ENCODE measurements at regions not wholly inside any gene's neighbourhood (a gene's known extent, or its start where the extent isn't known, plus 50 kb on each side); places are given as distances from the start of the nearest gene placed in this dataset.

GRCh38 chr3:8255725-8256124 is 245.9 kb upstream of the LMCD1 start:
- no peak for DNase-seq (ENCODE audit: low read depth)

- no peak for DNase-seq (ENCODE audit: low read depth)
Observed at GRCh38 chr3:8256441-8257071, 245.1 kb upstream of the LMCD1 start.

- no peak for DNase-seq (ENCODE audit: low read depth)
Observed at GRCh38 chr3:8261018-8261417, 240.6 kb upstream of the LMCD1 start.

- DNase-seq (ENCODE audit: low read depth) = no peak
Observed at GRCh38 chr3:8266730-8267131, 234.9 kb upstream of the LMCD1 start.

- no peak for DNase-seq (ENCODE audit: low read depth)
Observed at GRCh38 chr3:8273479-8273878, 228.1 kb upstream of the LMCD1 start.

- DNase-seq (ENCODE audit: low read depth) = no peak
Observed at GRCh38 chr3:8276056-8276455, 225.6 kb upstream of the LMCD1 start.

GRCh38 chr3:8276506-8276905 is 225.1 kb upstream of the LMCD1 start:
- DNase-seq (ENCODE audit: low read depth) = no peak

- no peak for DNase-seq (ENCODE audit: low read depth)
Observed at GRCh38 chr3:8278448-8278847, 223.2 kb upstream of the LMCD1 start.

- no peak for DNase-seq (ENCODE audit: low read depth)
Observed at GRCh38 chr3:8279476-8279875, 222.1 kb upstream of the LMCD1 start.

- no peak for DNase-seq (ENCODE audit: low read depth)
Observed at GRCh38 chr3:8279886-8280550, 221.6 kb upstream of the LMCD1 start.

- no peak for DNase-seq (ENCODE audit: low read depth)
Observed at GRCh38 chr3:8282541-8283165, 219.0 kb upstream of the LMCD1 start.

GRCh38 chr3:8283193-8283592 is 218.4 kb upstream of the LMCD1 start:
- DNase-seq (ENCODE audit: low read depth) = no peak

GRCh38 chr3:8286086-8286485 is 215.5 kb upstream of the LMCD1 start:
- no peak for DNase-seq (ENCODE audit: low read depth)

GRCh38 chr3:8286749-8287148 is 214.9 kb upstream of the LMCD1 start:
- no peak for DNase-seq (ENCODE audit: low read depth)

- no peak for DNase-seq (ENCODE audit: low read depth)
Observed at GRCh38 chr3:8290611-8291010, 211.0 kb upstream of the LMCD1 start.

GRCh38 chr3:8296461-8296860 is 205.2 kb upstream of the LMCD1 start:
- DNase-seq (ENCODE audit: low read depth) = no peak

- DNase-seq (ENCODE audit: low read depth) = no peak
Observed at GRCh38 chr3:8298021-8298954, 203.3 kb upstream of the LMCD1 start.

- DNase-seq (ENCODE audit: low read depth) = no peak
Observed at GRCh38 chr3:8301977-8302735, 199.5 kb upstream of the LMCD1 start.

- DNase-seq (ENCODE audit: low read depth) = no peak
Observed at GRCh38 chr3:8303466-8303865, 198.2 kb upstream of the LMCD1 start.

- no peak for DNase-seq (ENCODE audit: low read depth)
Observed at GRCh38 chr3:8305371-8305770, 196.3 kb upstream of the LMCD1 start.

GRCh38 chr3:8307545-8308110 is 194.0 kb upstream of the LMCD1 start:
- DNase-seq (ENCODE audit: low read depth) = no peak

Measured in activated T-cell treated with anti-CD3 and anti-CD28 coated beads for 48 hours (primary cell).